Suprapubic skin (tissue), 4 donors: ENCODE measurements at regions not wholly inside any gene's neighbourhood (a gene's known extent, or its start where the extent isn't known, plus 50 kb on each side); places are given as distances from the start of the nearest gene placed in this dataset.

ENCODE experiments used
- CTCF ChIP-seq, 2 donors: fragments of 200-600 bp in 1 of 2; fragments of 450-650 bp in 1 of 2; sonication (generic) in 1 of 2; IDR thresholded peaks; one replicate each; pipeline ENCODE4 v1.5.1; 2016 to 2019; ENCODE audit warnings: antibody characterized with exemption in 2 of 2, mild to moderate bottlenecking in 1 of 2, moderate library complexity in 1 of 2
- EP300 ChIP-seq: sonication (generic); formaldehyde crosslinking; IDR thresholded peaks from one replicate; pipeline ENCODE4 v1.6.1; 2017; ENCODE audit warnings: antibody characterized with exemption
- POLR2A ChIP-seq, 2 donors: fragments of 450-650 bp; IDR thresholded peaks; one replicate each; pipeline ENCODE4 v1.6.1; 2017; ENCODE audit warnings: antibody characterized with exemption in 2 of 2, mild to moderate bottlenecking in 2 of 2, moderate library complexity in 2 of 2
- POLR2AphosphoS5 ChIP-seq, 3 donors: sonication (generic); formaldehyde crosslinking; IDR thresholded peaks; one replicate each; pipeline ENCODE4 v1.6.1; 2017; ENCODE audit warnings: antibody characterized with exemption in 3 of 3

DNA sequence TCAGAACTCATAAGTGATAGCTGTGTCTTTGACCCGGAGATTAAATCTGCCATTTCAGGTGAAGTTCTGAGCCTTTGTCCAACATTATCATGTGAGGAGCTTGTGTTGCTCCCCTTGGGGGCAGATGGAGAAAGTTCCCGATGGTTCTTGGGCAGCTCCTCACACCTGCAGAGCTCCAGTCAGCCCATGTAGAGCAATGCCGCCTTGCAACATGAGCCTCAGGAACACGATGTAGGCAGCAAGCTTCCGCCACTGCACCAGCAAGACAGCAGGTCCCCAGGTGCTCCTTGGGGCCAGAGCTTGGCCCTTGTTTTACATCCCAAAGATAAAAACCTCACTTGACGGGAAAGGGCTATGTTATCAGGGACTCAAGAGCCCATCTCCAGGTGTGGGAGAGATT is 292.7 kb downstream of the IRX1 start:
- TF ChIP-seq CTCF (IDR thresholded peaks at IDR 0.05) (no peak), POLR2A (IDR thresholded peaks at IDR 0.05) (no peak), EP300 (no peak), POLR2AphosphoS5 (IDR thresholded peaks at IDR 0.05) (no peak)
